Nephron progenitor cell (in vitro differentiated cells): ENCODE measurements at regions not wholly inside any gene's neighbourhood (a gene's known extent, or its start where the extent isn't known, plus 50 kb on each side); places are given as distances from the start of the nearest gene placed in this dataset.
"Not testable (repeated sequence)": the region's sequence is repeated elsewhere in the genome, so short reads cannot be mapped to it uniquely, and the experiment has no call there.

Experiments used
- DNase-seq: peaks from one replicate; pipeline ENCODE4 v3.0.0; 2021
- H3K27ac Mint-ChIP-seq: 2 replicates; pipeline ENCODE4 v1.8.0; 2021; ENCODE audit warnings: mild to moderate bottlenecking, moderate library complexity, mixed read lengths
- H3K27me3 Mint-ChIP-seq: 2 replicates; pipeline ENCODE4 v1.8.0; 2021; ENCODE audit warnings: mild to moderate bottlenecking, low read depth, mixed read lengths; ENCODE audit not compliant: poor library complexity
- H3K36me3 Mint-ChIP-seq: 2 replicates; pipeline ENCODE4 v1.8.0; 2021; ENCODE audit warnings: low read depth, mixed read lengths
- H3K4me1 Mint-ChIP-seq: 2 replicates; pipeline ENCODE4 v1.8.0; 2021; ENCODE audit warnings: mixed read lengths
- H3K4me3 Mint-ChIP-seq: 2 replicates; pipeline ENCODE4 v1.8.0; 2021; ENCODE audit warnings: mild to moderate bottlenecking, moderate library complexity, mixed read lengths
- H3K9me3 Mint-ChIP-seq: 2 replicates; pipeline ENCODE4 v1.8.0; 2021; ENCODE audit warnings: mild to moderate bottlenecking, moderate library complexity, mixed read lengths
- CTCF ChIP-seq: fragments of 200-600 bp; sonication (generic); IDR thresholded peaks from 2 replicates; pipeline ENCODE4 v1.5.0; 2021; ENCODE audit warnings: antibody characterized with exemption

- peaks cover 8% of the 10 kb centered on the region for H3K9me3 Mint-ChIP-seq
- TF ChIP-seq CTCF, result no peak
- H3K36me3 Mint-ChIP-seq, result no peaks in the 10 kb centered on the region
- peaks cover 14% of the 10 kb centered on the region for H3K27me3 Mint-ChIP-seq
- DNase-seq, result no peak
- peaks cover 71% of the 10 kb centered on the region for H3K4me1 Mint-ChIP-seq
- H3K4me3 Mint-ChIP-seq, result no peak overlapping the region
- peak overlapping the region; percentile 84 for H3K27ac Mint-ChIP-seq
Observed at GRCh38 chr1:229170778-229171505, 100.0 kb upstream of the RAB4A start.

GRCh38 chr1:229171934-229172333 is 99.0 kb upstream of the RAB4A start:
- DNase-seq, result no peak
- Mint-ChIP-seq H3K4me1 (peaks cover 66% of the 10 kb centered on the region), H3K27ac (no peak overlapping the region), H3K9me3 (peaks cover 8% of the 10 kb centered on the region), H3K27me3 (peaks cover 14% of the 10 kb centered on the region), H3K36me3 (no peaks in the 10 kb centered on the region), H3K4me3 (no peak overlapping the region)
- no peak for TF ChIP-seq CTCF

- H3K27ac Mint-ChIP-seq, DNase-seq, H3K36me3 Mint-ChIP-seq, H3K9me3 Mint-ChIP-seq, H3K4me3 Mint-ChIP-seq: not testable (repeated sequence)
- peaks cover 10% of the 10 kb centered on the region for H3K27me3 Mint-ChIP-seq
- peaks cover 49% of the 10 kb centered on the region for H3K4me1 Mint-ChIP-seq
Observed at GRCh38 chr1:229173491-229174476, 97.1 kb upstream of the RAB4A start.

DNA sequence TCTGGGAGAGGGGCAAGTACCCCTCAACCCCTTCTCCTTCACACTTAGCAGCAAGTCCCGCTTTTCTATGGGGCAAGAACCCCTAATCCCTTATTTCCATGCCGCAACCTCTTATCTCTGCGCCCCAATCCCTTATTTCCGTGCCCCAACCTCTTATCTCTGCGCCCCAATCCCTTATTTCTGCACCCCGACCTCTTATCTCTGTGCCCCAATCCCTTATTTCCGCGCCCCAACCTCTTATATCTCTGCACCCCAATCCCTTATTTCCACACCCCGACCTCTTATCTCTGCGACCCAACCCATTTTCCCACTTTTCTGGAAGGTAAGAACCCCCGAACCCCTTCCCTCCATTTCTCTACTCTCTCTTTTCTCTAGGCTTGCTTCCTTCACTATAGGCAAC is 95.6 kb upstream of the RAB4A start:
- H3K4me3 Mint-ChIP-seq, DNase-seq, H3K27me3 Mint-ChIP-seq, H3K27ac Mint-ChIP-seq, H3K9me3 Mint-ChIP-seq, H3K36me3 Mint-ChIP-seq: not testable (repeated sequence)
- H3K4me1 Mint-ChIP-seq, result peaks cover 34% of the 10 kb centered on the region

DNA sequence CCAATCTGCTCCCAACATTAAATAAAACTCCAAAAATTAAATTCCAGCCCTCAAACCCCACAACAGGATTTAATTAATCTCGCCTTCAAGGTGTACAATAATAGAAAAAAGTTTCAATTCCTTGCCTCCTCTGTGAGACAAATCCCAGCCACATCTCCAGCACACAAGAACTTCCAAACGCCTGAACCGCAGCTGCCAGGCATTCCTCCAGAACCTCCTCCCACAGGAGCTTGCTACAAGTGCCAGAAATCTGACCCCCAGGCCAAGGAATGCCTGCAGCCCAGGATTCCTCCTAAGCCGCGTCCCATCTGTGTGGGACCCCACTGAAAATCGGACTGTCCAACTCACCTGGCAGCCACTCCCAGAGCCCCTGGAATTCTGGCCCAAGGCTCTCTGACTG is 94.5 kb upstream of the RAB4A start:
- H3K9me3 Mint-ChIP-seq, H3K27me3 Mint-ChIP-seq, H3K27ac Mint-ChIP-seq, H3K4me3 Mint-ChIP-seq, H3K36me3 Mint-ChIP-seq: not testable (repeated sequence)
- H3K4me1 Mint-ChIP-seq, result peaks cover 22% of the 10 kb centered on the region
- peak; percentile 18 for DNase-seq

- peaks cover 4% of the 10 kb centered on the region for H3K9me3 Mint-ChIP-seq
- no peak overlapping the region for H3K4me3 Mint-ChIP-seq
- H3K27ac Mint-ChIP-seq, result no peak overlapping the region
- no peak for DNase-seq
- TF ChIP-seq CTCF, result no peak
- no peaks in the 10 kb centered on the region for H3K36me3 Mint-ChIP-seq
- peaks cover 5% of the 10 kb centered on the region for H3K27me3 Mint-ChIP-seq
- peaks cover 9% of the 10 kb centered on the region for H3K4me1 Mint-ChIP-seq
Observed at GRCh38 chr1:229180161-229180560, 90.8 kb upstream of the RAB4A start.

- Mint-ChIP-seq H3K27ac (no peak overlapping the region), H3K9me3 (no peaks in the 10 kb centered on the region), H3K36me3 (no peaks in the 10 kb centered on the region), H3K27me3 (peaks cover 5% of the 10 kb centered on the region), H3K4me1 (peaks cover 9% of the 10 kb centered on the region), H3K4me3 (no peak overlapping the region)
- TF ChIP-seq CTCF, result no peak
- DNase-seq, result no peak
Observed at GRCh38 chr1:229181419-229181818, 89.5 kb upstream of the RAB4A start.
